SIG-M5 treated with dmso at 0.1 percent for 504 hours (cell line): ENCODE measurements at regions not wholly inside any gene's neighbourhood (a gene's known extent, or its start where the extent isn't known, plus 50 kb on each side); places are given as distances from the start of the nearest gene placed in this dataset.

ENCODE experiments used
- DNase-seq: peaks from one replicate; lab custom pipeline; 2025; ENCODE audit not compliant: unreplicated experiment; lab: John Stamatoyannopoulos, UW

GRCh38 chr11:15484398-15484797, 369.7 kb downstream of the INSC start:
- DNase-seq, result peak; percentile 32

GRCh38 chr11:15485432-15485831, 370.7 kb downstream of the INSC start:
- no peak for DNase-seq

- DNase-seq, result peak; percentile 2
Measured at GRCh38 chr11:15489281-15489680, 374.6 kb downstream of the INSC start.

GRCh38 chr11:15490535-15490934, 375.8 kb downstream of the INSC start:
- DNase-seq, result no peak

GRCh38 chr11:15493066-15493465, 378.3 kb downstream of the INSC start:
- peak; percentile 30 for DNase-seq

GRCh38 chr11:15493921-15494620, 379.3 kb downstream of the INSC start:
- peak; percentile 33 for DNase-seq

GRCh38 chr11:15494740-15495139, 380.0 kb downstream of the INSC start:
- no peak for DNase-seq

- DNase-seq, result no peak
Measured at GRCh38 chr11:15495462-15495861, 380.7 kb downstream of the INSC start.

- no peak for DNase-seq
Measured at GRCh38 chr11:15497366-15497765, 382.6 kb downstream of the INSC start.

GRCh38 chr11:15499674-15500073, 385.0 kb downstream of the INSC start:
- no peak for DNase-seq

GRCh38 chr11:15500643-15501042, 385.9 kb downstream of the INSC start:
- no peak for DNase-seq

- DNase-seq, result no peak
Measured at GRCh38 chr11:15501566-15501965, 386.8 kb downstream of the INSC start.

- DNase-seq, result no peak
Measured at GRCh38 chr11:15505155-15505554, 390.4 kb downstream of the INSC start.

GRCh38 chr11:15507592-15507991, 392.9 kb downstream of the INSC start:
- no peak for DNase-seq

GRCh38 chr11:15509082-15509481, 394.4 kb downstream of the INSC start:
- DNase-seq, result no peak

- no peak for DNase-seq
Measured at GRCh38 chr11:15519124-15519791, 404.5 kb downstream of the INSC start.

- DNase-seq, result no peak
Measured at GRCh38 chr11:15519911-15520310, 405.2 kb downstream of the INSC start.

- no peak for DNase-seq
Measured at GRCh38 chr11:15523543-15523942, 408.8 kb downstream of the INSC start.

GRCh38 chr11:15525582-15525981, 410.9 kb downstream of the INSC start:
- no peak for DNase-seq

GRCh38 chr11:15526032-15526431, 411.3 kb downstream of the INSC start:
- no peak for DNase-seq

- no peak for DNase-seq
Measured at GRCh38 chr11:15526859-15527450, 412.2 kb downstream of the INSC start.

GRCh38 chr11:15532432-15532831, 417.7 kb downstream of the INSC start:
- DNase-seq, result no peak
